Ishikawa (cell line): ENCODE measurements at regions not wholly inside any gene's neighbourhood (a gene's known extent, or its start where the extent isn't known, plus 50 kb on each side); places are given as distances from the start of the nearest gene placed in this dataset.

Experiments used
- CEBPB ChIP-seq: IDR thresholded peaks from 2 replicates; pipeline ENCODE4 v1.6.1; 2012
- CREB1 ChIP-seq: IDR thresholded peaks from 2 replicates; pipeline ENCODE4 v1.6.1; 2012; ENCODE audit warnings: low read depth
- EGR1 ChIP-seq: IDR thresholded peaks from 2 replicates; pipeline ENCODE4 v1.6.1; 2012
- EP300 ChIP-seq: IDR thresholded peaks from 2 replicates; pipeline ENCODE4 v1.6.1; 2012; ENCODE audit warnings: borderline replicate concordance
- FOXM1 ChIP-seq: IDR thresholded peaks from 2 replicates; pipeline ENCODE4 v1.6.1; 2012; ENCODE audit warnings: low read depth, borderline replicate concordance
- MAX ChIP-seq: IDR thresholded peaks from 2 replicates; pipeline ENCODE4 v1.6.1; 2012
- NFIC ChIP-seq: IDR thresholded peaks from 2 replicates; pipeline ENCODE4 v1.6.1; 2012
- RAD21 ChIP-seq: IDR thresholded peaks from 2 replicates; pipeline ENCODE4 v1.6.1; 2012; ENCODE audit warnings: low read depth
- REST ChIP-seq: IDR thresholded peaks from 2 replicates; pipeline ENCODE4 v1.6.1; 2012; ENCODE audit warnings: low read depth, mild to moderate bottlenecking
- TAF1 ChIP-seq: IDR thresholded peaks from 2 replicates; pipeline ENCODE4 v1.6.1; 2012; ENCODE audit warnings: low read depth, mild to moderate bottlenecking
- TCF12 ChIP-seq: IDR thresholded peaks from 2 replicates; pipeline ENCODE4 v1.6.1; 2012; ENCODE audit warnings: low read depth
- TEAD4 ChIP-seq: IDR thresholded peaks from 2 replicates; pipeline ENCODE4 v1.6.1; 2012
- USF1 ChIP-seq: IDR thresholded peaks from 2 replicates; pipeline ENCODE4 v1.6.1; 2012
- YY1 ChIP-seq: IDR thresholded peaks from 2 replicates; pipeline ENCODE4 v1.6.1; 2012; ENCODE audit warnings: low read depth
- ZBTB7A ChIP-seq: IDR thresholded peaks from 2 replicates; pipeline ENCODE4 v1.6.1; 2012; ENCODE audit warnings: low read depth

- TF ChIP-seq ZBTB7A = no peak
These were observed 66.4 kb upstream of the ATP2C1 start for GRCh38 chr3:130827486-130827885.

GRCh38 chr3:130828948-130829947 lies 64.6 kb upstream of the ATP2C1 start:
- TF ChIP-seq NFIC (no peak), TEAD4 (no peak), EGR1 (no peak), TAF1 (no peak), RAD21 (no peak), REST (no peak), EP300 (no peak), ZBTB7A (no peak), MAX (no peak), USF1 (no peak), FOXM1 (no peak), YY1 (no peak), CREB1 (no peak), CEBPB (no peak), TCF12 (no peak)

DNA sequence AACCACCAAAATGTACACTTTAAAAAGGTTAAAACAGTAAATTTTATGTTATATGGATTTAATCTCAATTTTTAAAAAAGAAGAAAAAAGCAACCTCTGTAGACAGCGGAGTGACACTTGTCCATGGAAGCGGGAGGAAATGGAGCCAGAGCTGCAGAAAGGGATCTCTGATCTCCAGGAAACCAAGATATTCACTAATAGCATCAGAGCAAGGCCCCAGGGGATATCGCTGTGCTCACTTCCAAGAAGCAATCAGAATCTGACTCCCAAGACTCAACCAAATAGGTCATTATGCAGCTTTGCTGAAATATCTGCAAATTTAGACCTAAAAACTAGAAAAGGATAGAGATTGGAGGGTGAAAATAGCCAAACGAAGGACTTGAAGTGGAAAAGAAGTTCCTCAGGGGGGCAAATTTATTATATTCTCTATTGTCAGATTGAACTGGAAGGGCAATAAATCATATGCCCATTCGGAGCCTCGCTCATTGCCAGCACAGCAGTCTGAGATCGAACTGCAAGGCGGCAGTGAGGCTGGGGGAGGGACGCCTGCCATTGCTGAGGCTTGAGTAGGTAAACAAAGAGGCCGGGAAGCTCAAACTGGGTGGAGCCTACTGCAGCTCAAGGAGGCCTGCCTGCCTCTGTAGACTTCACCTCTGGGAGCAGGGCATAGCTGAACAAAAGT lies 62.0 kb upstream of the ATP2C1 start:
- TF ChIP-seq NFIC (no peak), TCF12 (no peak), EGR1 (no peak), ZBTB7A (no peak), FOXM1 (no peak), USF1 (no peak), TAF1 (no peak), RAD21 (no peak), REST (no peak)

GRCh38 chr3:130834476-130834875 lies 59.4 kb upstream of the ATP2C1 start:
- TF ChIP-seq YY1 (no peak), FOXM1 (no peak), TEAD4 (no peak), RAD21 (no peak), TCF12 (no peak), TAF1 (no peak)

- TF ChIP-seq FOXM1 = no peak
- no peak for TF ChIP-seq TEAD4
- TF ChIP-seq CEBPB = no peak
- no peak for TF ChIP-seq REST
- TF ChIP-seq EP300 = no peak
- no peak for TF ChIP-seq TAF1
- no peak for TF ChIP-seq TCF12
- no peak for TF ChIP-seq EGR1
- TF ChIP-seq ZBTB7A = no peak
These were observed 58.4 kb upstream of the ATP2C1 start for GRCh38 chr3:130835483-130835882.
